ENCODE measurements at regions not wholly inside any gene's neighbourhood (a gene's known extent, or its start where the extent isn't known, plus 50 kb on each side); places are given as distances from the start of the nearest gene placed in this dataset.
"Not testable (repeated sequence)": the region's sequence is repeated elsewhere in the genome, so short reads cannot be mapped to it uniquely, and the experiment has no call there.

DNA sequence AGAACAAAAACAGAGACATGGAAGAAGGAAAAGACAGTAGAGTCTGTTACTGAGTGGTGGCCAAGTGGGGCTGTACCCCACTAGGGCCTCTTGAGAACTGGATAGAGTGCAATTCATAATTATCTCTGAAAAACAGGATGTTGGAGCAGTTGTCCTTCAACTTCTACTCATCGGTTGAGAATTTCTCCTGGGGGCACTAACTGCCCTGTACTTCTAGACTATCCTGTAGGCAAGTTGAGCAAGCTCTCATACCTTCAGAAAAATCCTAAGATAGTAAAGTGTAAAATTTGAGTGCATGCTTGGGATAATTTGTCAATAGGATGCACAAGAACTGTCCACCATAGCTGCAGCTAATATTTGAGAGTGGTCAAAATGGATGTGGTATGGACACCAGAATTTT lies 179.7 kb upstream of the CNKSR2 start:
- Mint-ChIP-seq H3K27ac (no peak overlapping the region), H3K36me3 (no peaks in the 10 kb centered on the region), H3K4me1 (ENCODE audit: unreplicated experiment) (no peaks in the 10 kb centered on the region), H3K4me3 (no peak overlapping the region), H3K9me3 (peaks cover 5% of the 10 kb centered on the region), H3K27me3 (no peaks in the 10 kb centered on the region)
- TF ChIP-seq, protein P1, sequence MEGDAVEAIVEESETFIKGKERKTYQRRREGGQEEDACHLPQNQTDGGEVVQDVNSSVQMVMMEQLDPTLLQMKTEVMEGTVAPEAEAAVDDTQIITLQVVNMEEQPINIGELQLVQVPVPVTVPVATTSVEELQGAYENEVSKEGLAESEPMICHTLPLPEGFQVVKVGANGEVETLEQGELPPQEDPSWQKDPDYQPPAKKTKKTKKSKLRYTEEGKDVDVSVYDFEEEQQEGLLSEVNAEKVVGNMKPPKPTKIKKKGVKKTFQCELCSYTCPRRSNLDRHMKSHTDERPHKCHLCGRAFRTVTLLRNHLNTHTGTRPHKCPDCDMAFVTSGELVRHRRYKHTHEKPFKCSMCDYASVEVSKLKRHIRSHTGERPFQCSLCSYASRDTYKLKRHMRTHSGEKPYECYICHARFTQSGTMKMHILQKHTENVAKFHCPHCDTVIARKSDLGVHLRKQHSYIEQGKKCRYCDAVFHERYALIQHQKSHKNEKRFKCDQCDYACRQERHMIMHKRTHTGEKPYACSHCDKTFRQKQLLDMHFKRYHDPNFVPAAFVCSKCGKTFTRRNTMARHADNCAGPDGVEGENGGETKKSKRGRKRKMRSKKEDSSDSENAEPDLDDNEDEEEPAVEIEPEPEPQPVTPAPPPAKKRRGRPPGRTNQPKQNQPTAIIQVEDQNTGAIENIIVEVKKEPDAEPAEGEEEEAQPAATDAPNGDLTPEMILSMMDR (conservative IDR thresholded peaks at IDR 0.05) = no peak
- DNase-seq (ENCODE audit: extremely low spot score, unreplicated experiment) = no peak

DNA sequence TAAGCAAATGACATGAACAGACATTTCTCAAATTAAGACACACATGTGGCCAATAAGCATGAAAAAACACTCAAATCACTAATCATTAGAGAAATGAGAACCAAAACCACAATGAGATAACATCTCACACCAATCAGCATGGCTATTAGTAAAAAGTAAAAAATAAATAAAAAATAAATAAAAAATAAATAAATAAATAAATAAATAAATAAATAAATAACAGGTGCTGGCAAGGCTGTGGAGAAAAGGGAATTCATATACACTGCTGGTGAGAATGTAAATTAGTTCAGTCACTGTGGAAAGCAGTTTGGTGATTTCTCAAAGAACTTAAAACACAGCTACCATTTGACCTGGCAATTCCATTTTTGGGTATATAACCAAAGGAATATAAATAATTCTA lies 167.1 kb upstream of the CNKSR2 start:
- Mint-ChIP-seq H3K27me3 (no peaks in the 10 kb centered on the region), H3K9me3 (no peaks in the 10 kb centered on the region), H3K4me1 (ENCODE audit: unreplicated experiment) (no peaks in the 10 kb centered on the region), H3K4me3 (no peak overlapping the region), H3K36me3 (no peaks in the 10 kb centered on the region), H3K27ac (no peak overlapping the region)
- no peak for DNase-seq (ENCODE audit: extremely low spot score, unreplicated experiment)
- TF ChIP-seq, protein P1 (conservative IDR thresholded peaks at IDR 0.05) = no peak

DNA sequence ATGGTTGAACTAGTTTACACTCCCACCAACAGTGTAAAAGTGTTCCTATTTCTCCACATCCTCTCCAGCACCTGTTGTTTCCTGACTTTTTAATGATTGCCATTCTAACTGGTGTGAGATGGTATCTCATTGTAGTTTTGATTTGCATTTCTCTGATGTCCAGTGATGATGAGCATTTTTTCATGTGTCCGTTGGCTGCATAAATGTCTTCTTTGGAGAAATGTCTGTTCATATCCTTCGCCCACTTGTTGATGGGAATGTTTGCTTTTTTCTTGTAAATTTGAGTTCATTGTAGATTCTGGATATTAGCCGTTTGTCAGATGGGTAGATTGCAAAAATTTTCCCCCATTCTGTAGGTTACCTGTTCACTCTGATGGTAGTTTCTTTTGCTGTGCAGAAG lies 155.0 kb upstream of the CNKSR2 start:
- DNase-seq (ENCODE audit: extremely low spot score, unreplicated experiment); H3K9me3 Mint-ChIP-seq; H3K27me3 Mint-ChIP-seq; H3K4me3 Mint-ChIP-seq; H3K4me1 Mint-ChIP-seq (ENCODE audit: unreplicated experiment); H3K36me3 Mint-ChIP-seq; H3K27ac Mint-ChIP-seq: not testable (repeated sequence)

DNA sequence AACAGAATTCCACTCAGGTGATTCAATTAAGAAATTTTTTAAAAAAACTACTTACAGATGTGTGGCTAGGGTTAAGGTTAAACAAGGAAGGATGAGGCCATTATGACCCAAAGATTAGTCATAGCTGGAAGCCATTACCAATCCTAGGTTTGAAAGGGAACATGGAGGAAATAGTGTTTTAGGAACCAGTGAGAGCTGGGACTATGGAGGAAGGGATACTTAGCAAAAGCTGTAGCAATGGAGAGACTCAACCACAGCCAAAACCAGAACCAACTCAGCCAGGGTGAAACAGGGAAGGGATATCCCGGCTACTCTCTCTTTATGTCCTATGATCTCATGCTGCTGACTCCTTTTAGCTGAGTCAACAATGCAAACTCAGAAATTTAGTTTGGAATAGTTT lies 148.6 kb upstream of the CNKSR2 start:
- H3K9me3 Mint-ChIP-seq = no peaks in the 10 kb centered on the region
- no peak overlapping the region for H3K27ac Mint-ChIP-seq
- DNase-seq (ENCODE audit: extremely low spot score, unreplicated experiment) = no peak

DNA sequence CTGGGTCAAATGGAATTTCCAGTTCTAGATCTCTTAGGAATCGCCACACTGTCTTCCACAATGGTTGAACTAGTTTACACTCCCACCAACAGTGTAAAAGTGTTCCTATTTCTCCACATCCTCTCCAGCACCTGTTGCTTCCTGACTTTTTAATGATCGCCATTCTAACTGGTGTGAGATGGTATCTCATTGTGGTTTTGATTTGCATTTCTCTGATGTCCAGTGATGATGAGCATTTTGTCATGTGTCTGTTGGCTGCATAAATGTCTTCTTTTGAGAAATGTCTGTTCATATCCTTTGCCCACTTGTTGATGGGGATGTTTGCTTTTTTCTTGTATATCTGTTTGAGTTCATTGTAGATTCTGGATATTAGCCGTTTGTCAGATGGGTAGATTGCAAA lies 145.2 kb upstream of the CNKSR2 start:
- H3K4me1 Mint-ChIP-seq (ENCODE audit: unreplicated experiment); H3K27me3 Mint-ChIP-seq; H3K4me3 Mint-ChIP-seq; H3K9me3 Mint-ChIP-seq; H3K27ac Mint-ChIP-seq; DNase-seq (ENCODE audit: extremely low spot score, unreplicated experiment); H3K36me3 Mint-ChIP-seq: not testable (repeated sequence)

More for the DNA sequence above, 148.6 kb upstream of the CNKSR2 start:
- TF ChIP-seq, protein P1 (conservative IDR thresholded peaks at IDR 0.05) = no peak
- H3K4me3 Mint-ChIP-seq = no peak overlapping the region
- H3K27me3 Mint-ChIP-seq = no peaks in the 10 kb centered on the region
- H3K36me3 Mint-ChIP-seq = no peaks in the 10 kb centered on the region
- no peaks in the 10 kb centered on the region for H3K4me1 Mint-ChIP-seq (ENCODE audit: unreplicated experiment)

DNA sequence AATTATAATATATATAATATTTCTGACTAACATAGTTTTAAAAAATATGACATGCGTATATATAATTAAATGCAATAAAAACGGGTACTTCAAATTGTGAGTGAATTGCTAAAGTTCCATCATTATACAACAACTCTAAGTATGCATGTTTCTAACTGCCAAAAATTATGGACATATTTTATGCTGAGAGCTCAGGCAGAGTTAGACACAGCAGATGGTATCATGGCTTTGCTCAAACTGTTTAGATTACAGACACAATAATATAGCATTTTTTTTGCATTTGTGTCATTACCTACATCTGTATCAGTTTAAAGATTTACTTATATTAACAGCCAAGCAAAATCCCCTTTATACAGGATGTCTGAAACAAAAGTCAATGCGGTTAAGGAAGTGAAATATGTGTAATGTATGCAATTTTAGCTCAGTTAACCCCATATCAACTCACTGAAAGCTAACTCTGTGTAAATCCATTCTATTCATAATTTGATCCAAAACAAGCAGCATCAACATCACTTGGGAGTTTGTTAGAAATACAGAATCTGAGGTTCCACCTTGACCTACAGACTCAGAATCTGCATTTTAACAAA lies 119.1 kb upstream of the CNKSR2 start:
- no peak for DNase-seq (ENCODE audit: extremely low spot score, unreplicated experiment)
- H3K4me1 Mint-ChIP-seq (ENCODE audit: unreplicated experiment) = no peaks in the 10 kb centered on the region
- no peak overlapping the region for H3K4me3 Mint-ChIP-seq
- no peaks in the 10 kb centered on the region for H3K27me3 Mint-ChIP-seq
- no peaks in the 10 kb centered on the region for H3K9me3 Mint-ChIP-seq
- no peak overlapping the region for H3K27ac Mint-ChIP-seq
- TF ChIP-seq, protein P1 (conservative IDR thresholded peaks at IDR 0.05) = no peak
- no peaks in the 10 kb centered on the region for H3K36me3 Mint-ChIP-seq

DNA sequence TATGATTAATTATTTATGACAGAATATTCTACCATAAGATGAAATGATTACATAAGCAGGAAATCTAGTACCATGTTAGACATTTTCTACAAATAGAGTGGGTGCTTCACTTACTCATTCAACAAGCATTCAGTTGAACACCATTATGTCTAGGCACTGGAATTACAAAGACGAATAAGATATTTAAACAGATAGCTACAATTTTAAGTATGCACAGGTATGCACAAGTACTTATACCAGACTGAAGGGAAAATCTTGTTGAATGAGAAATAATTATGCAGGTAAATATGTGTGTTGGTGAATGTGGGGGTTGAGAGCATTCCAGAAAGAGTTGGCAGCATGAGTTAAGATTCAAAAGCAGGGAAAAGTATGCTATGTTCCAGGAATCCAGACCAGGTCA lies 107.3 kb upstream of the CNKSR2 start:
- no peak overlapping the region for H3K4me3 Mint-ChIP-seq
- no peak overlapping the region for H3K27ac Mint-ChIP-seq
- H3K9me3 Mint-ChIP-seq = no peaks in the 10 kb centered on the region
- no peaks in the 10 kb centered on the region for H3K27me3 Mint-ChIP-seq
- DNase-seq (ENCODE audit: extremely low spot score, unreplicated experiment) = no peak
- H3K4me1 Mint-ChIP-seq (ENCODE audit: unreplicated experiment) = no peaks in the 10 kb centered on the region
- H3K36me3 Mint-ChIP-seq = no peaks in the 10 kb centered on the region
- TF ChIP-seq, protein P1 (conservative IDR thresholded peaks at IDR 0.05) = no peak
